ENCODE measurements at regions not wholly inside any gene's neighbourhood (a gene's known extent, or its start where the extent isn't known, plus 50 kb on each side); places are given as distances from the start of the nearest gene placed in this dataset.

DNA sequence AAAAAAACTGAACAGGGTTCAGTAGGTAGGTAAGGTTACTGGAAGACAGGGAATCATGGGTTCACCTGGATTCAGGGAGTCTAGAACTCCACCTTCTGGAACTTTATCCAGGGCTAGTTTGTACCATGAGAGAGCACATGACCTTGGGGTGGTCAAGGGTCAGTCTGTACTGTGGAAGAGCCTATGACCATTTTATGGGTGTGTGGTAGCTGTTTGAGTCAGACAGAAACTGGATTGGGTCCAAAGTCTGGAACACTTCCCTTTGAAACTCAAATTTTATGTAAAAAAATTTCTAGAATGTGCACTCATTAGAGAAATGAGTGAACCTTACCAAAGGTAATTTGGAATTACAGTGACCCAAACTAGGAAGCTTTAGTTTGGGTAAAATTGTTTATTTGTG lies 486.0 kb upstream of the AGTR1 start:
- TF ChIP-seq, protein P1, sequence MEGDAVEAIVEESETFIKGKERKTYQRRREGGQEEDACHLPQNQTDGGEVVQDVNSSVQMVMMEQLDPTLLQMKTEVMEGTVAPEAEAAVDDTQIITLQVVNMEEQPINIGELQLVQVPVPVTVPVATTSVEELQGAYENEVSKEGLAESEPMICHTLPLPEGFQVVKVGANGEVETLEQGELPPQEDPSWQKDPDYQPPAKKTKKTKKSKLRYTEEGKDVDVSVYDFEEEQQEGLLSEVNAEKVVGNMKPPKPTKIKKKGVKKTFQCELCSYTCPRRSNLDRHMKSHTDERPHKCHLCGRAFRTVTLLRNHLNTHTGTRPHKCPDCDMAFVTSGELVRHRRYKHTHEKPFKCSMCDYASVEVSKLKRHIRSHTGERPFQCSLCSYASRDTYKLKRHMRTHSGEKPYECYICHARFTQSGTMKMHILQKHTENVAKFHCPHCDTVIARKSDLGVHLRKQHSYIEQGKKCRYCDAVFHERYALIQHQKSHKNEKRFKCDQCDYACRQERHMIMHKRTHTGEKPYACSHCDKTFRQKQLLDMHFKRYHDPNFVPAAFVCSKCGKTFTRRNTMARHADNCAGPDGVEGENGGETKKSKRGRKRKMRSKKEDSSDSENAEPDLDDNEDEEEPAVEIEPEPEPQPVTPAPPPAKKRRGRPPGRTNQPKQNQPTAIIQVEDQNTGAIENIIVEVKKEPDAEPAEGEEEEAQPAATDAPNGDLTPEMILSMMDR (IDR thresholded peaks at IDR 0.05): no peak

DNA sequence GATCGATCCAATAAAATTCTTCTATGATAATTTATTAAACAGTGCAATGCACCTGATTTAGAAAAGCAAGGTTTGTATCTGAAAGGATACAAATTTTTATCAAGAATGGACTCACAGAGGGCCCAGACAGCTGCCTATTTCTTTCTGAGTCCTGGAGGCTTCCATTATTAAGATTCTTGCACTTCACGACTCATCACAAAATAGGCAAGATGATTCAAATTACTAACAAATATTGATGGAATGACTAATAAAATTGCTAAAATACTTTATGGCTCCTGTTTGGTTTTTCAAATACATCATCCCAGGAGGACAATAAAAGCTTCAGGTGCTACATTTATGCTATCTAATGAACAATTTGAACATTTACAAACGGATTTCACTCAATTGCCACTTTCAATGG lies 483.0 kb upstream of the AGTR1 start:
- TF ChIP-seq, protein P1 (IDR thresholded peaks at IDR 0.05): no peak

DNA sequence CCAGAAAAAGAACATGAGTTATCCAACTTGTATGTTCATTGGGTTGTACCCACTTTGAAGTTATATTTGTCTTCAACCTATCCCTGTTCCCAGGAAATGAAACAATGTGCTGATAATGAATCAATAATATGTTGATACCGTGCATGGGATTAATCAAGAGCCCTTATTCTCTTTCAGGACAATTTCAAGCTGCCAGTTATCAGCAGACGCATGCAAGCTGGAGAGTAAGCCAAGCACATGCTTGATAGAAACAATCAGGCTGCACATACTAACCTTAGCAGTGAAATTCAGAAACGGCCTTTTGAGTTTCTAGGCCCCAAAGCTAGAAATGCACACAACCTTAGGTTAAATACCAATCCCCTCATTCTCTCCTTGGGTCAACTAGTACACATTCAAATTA lies 480.4 kb upstream of the AGTR1 start:
- TF ChIP-seq, protein P1 (IDR thresholded peaks at IDR 0.05): no peak

DNA sequence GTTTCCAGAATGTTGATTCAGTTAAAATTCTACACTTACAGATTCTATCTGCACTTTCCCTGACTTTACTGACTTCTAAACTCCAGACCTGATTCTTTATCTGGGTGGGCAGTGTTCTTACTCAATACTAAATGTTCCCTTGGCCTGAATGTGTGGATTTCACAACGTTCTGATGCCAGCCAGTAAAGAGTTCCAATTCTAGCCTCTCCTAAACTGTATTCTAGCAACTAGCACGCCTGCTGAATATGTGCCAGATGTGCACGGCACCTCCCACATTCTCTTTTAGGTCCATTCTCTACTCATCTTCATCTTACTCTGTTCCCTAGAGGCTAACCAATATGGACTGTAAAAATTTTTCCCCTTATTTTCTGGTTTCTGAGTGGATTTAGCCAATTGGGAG lies 479.5 kb upstream of the AGTR1 start:
- TF ChIP-seq, protein P1 (IDR thresholded peaks at IDR 0.05): no peak

DNA sequence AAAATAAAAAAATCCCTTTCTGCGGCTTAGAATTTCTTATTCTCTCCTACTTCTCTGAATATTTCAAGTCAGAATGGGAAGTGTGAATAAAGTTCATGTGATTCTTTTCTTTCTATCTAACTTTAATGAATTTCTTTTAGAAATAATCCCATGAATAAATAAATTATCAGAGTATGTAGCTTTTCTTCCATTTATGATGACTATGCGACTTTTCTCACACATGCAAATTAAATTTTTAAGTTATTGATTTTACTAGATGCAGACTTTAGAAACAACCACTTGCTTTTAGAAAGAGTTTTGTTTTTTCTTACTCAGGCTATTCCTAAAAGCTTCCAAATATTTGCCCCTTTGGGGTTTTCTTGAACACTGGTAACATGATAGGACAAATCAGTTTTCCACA lies 477.7 kb upstream of the AGTR1 start:
- TF ChIP-seq, protein P1 (IDR thresholded peaks at IDR 0.05): no peak

DNA sequence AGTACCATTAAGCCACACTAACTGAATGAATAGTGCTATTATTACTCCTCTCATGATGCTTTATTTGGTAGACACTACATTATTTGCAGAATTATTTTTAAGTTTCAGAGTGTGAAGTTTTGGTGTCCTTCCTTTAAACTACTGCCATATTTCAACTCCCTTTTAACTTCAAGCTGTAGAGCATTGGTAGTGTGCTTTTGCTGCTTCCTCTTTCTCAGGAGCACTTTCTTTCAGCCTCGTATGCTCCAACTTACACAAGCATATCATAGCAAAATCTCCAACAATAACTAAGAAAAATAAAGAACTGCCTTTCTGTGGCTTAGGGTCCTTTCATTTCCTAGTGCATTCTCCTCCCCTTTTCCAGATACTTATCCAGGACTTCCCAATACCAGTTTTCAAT lies 476.4 kb upstream of the AGTR1 start:
- TF ChIP-seq, protein P1 (IDR thresholded peaks at IDR 0.05): no peak

DNA sequence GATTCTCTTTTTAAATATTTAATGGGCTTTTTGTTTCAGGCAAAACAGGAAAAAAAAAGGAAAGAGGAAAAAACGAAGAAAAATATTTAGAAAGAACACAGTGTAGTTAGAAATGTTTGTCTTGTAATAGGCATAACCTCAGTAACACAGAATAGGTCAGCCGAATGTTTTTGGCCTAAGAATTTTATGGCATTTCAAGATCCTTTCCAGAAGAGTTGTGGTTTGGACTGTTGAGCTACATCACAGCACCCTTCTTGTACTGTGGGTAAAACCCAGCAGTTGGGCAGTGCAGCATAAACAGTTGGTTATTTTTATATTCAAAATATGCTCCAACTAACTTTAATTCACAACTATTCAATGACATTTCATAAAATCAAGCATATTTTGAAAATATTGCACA lies 474.4 kb upstream of the AGTR1 start:
- TF ChIP-seq, protein P1 (IDR thresholded peaks at IDR 0.05): no peak

DNA sequence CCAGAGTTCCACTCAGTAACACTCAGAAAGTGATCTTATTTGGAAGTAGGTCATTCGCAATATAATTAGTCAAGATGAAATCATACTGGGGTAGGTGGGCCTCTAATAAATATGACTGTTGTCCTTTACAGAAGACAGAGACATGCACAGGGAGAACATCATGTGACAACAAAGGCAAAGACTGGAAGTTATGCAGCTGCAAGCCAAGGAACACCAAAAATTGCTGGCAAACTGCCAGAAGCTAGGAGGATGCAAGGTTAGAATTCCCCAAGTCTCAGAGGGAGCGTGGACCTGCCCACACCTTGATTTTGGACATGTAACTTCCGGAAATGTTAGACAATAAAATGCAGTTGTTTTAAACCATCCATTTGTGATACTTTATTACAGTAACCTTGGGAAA lies 471.5 kb upstream of the AGTR1 start:
- TF ChIP-seq, protein P1 (IDR thresholded peaks at IDR 0.05): no peak
